ENCODE measurements at regions not wholly inside any gene's neighbourhood (a gene's known extent, or its start where the extent isn't known, plus 50 kb on each side); places are given as distances from the start of the nearest gene placed in this dataset.
A peak's percentile ranks its signal among the peaks of the same experiment; 100 is the strongest.

DNA sequence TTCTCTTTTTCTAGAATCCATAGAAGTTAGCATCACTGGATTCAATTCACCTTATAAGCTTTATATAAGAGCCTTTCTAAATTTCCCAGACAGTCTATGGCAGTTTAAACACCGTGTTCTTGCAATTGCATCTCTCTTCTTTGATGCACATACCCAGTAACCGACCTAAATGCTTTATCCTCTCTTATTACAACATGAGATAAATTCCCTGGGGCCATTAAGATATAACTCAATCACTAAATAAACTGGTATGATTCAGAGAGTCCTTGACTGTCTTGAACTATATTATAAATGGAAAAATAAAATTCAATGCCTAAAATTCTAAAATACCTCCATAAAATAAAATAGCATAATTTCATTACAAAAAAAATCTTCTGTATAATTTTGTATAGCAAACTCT, 98.1 kb downstream of the DIRAS2 start:
- no peak for DNase-seq

DNA sequence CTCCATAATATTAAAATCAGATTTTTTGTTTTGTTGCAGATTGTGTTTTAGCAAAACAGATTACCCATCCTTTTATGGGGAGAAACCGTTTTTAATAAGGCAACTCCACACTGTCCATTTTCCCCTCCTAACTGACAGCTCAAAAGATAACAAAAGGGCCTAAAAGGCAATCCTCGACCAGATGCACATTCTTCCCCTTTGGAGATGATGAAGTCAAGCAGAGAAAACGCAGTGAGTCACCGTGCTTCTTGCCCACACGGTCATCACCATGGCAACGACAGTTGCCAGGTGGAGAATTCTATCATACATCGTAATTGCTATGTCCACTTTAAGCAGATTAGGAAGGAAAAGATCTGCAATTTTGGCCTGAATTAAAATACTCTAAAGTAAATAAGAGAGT, 96.4 kb downstream of the DIRAS2 start:
- no peak overlapping the region for H3K4me2 ChIP-seq (ENCODE audit: low read depth, low read length)
- no peak overlapping the region for H3K4me3 ChIP-seq (ENCODE audit: low read length)
- H3F3A ChIP-seq (ENCODE audit: insufficient read depth, low read length) = no peaks in the 10 kb centered on the region
- no peaks in the 10 kb centered on the region for H3K79me2 ChIP-seq (ENCODE audit: low read length)
- no peaks in the 10 kb centered on the region for H3K36me3 ChIP-seq (replicated peaks; ENCODE audit: insufficient read depth, low read length)
- no peaks in the 10 kb centered on the region for H3K9me3 ChIP-seq (replicated peaks; ENCODE audit: insufficient read depth, low read length)
- H3K27me3 ChIP-seq (replicated peaks; ENCODE audit: insufficient read depth, low read length) = no peaks in the 10 kb centered on the region
- H4K20me1 ChIP-seq (ENCODE audit: insufficient read depth, low read length) = no peaks in the 10 kb centered on the region
- peaks cover 18% of the 10 kb centered on the region for H3K4me1 ChIP-seq (ENCODE audit: low read length)
- TF ChIP-seq, protein P1, sequence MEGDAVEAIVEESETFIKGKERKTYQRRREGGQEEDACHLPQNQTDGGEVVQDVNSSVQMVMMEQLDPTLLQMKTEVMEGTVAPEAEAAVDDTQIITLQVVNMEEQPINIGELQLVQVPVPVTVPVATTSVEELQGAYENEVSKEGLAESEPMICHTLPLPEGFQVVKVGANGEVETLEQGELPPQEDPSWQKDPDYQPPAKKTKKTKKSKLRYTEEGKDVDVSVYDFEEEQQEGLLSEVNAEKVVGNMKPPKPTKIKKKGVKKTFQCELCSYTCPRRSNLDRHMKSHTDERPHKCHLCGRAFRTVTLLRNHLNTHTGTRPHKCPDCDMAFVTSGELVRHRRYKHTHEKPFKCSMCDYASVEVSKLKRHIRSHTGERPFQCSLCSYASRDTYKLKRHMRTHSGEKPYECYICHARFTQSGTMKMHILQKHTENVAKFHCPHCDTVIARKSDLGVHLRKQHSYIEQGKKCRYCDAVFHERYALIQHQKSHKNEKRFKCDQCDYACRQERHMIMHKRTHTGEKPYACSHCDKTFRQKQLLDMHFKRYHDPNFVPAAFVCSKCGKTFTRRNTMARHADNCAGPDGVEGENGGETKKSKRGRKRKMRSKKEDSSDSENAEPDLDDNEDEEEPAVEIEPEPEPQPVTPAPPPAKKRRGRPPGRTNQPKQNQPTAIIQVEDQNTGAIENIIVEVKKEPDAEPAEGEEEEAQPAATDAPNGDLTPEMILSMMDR (IDR thresholded peaks at IDR 0.05; ENCODE audit: low read length) = no peak
- TF ChIP-seq EZH2phosphoT487 (IDR thresholded peaks at IDR 0.05; ENCODE audit: low read length) = no peak
- TF ChIP-seq EZH2 (optimal IDR thresholded peaks at IDR 0.05; ENCODE audit: low read depth, low read length) = no peak
- no peak for DNase-seq
- no peak overlapping the region for H3K9ac ChIP-seq (ENCODE audit: low read length)
- no peak overlapping the region for H2AFZ ChIP-seq (ENCODE audit: low read length)
- no peak overlapping the region for H3K27ac ChIP-seq (ENCODE audit: low read length)
- no peaks in the 10 kb centered on the region for H3K9me2 ChIP-seq (replicated peaks; ENCODE audit: insufficient read depth, low read length)

More for the DNA sequence above, 98.1 kb downstream of the DIRAS2 start:
- no peak overlapping the region for H2AFZ ChIP-seq (ENCODE audit: low read length)
- H3K9ac ChIP-seq (ENCODE audit: low read length) = no peak overlapping the region
- H3K4me2 ChIP-seq (ENCODE audit: low read depth, low read length) = no peak overlapping the region
- no peaks in the 10 kb centered on the region for H3K79me2 ChIP-seq (ENCODE audit: low read length)
- TF ChIP-seq EZH2 (optimal IDR thresholded peaks at IDR 0.05; ENCODE audit: low read depth, low read length) = no peak
- TF ChIP-seq, protein P1 (IDR thresholded peaks at IDR 0.05; ENCODE audit: low read length) = no peak
- no peak for TF ChIP-seq EZH2phosphoT487 (IDR thresholded peaks at IDR 0.05; ENCODE audit: low read length)
- no peaks in the 10 kb centered on the region for H4K20me1 ChIP-seq (ENCODE audit: insufficient read depth, low read length)
- H3K9me2 ChIP-seq (replicated peaks; ENCODE audit: insufficient read depth, low read length) = no peaks in the 10 kb centered on the region
- H3K4me1 ChIP-seq (ENCODE audit: low read length) = peaks cover 6% of the 10 kb centered on the region
- no peaks in the 10 kb centered on the region for H3K36me3 ChIP-seq (replicated peaks; ENCODE audit: insufficient read depth, low read length)
- H3K4me3 ChIP-seq (ENCODE audit: low read length) = no peak overlapping the region
- no peaks in the 10 kb centered on the region for H3K9me3 ChIP-seq (replicated peaks; ENCODE audit: insufficient read depth, low read length)
- H3K27me3 ChIP-seq (replicated peaks; ENCODE audit: insufficient read depth, low read length) = no peaks in the 10 kb centered on the region
- no peaks in the 10 kb centered on the region for H3F3A ChIP-seq (ENCODE audit: insufficient read depth, low read length)
- no peak overlapping the region for H3K27ac ChIP-seq (ENCODE audit: low read length)

DNA sequence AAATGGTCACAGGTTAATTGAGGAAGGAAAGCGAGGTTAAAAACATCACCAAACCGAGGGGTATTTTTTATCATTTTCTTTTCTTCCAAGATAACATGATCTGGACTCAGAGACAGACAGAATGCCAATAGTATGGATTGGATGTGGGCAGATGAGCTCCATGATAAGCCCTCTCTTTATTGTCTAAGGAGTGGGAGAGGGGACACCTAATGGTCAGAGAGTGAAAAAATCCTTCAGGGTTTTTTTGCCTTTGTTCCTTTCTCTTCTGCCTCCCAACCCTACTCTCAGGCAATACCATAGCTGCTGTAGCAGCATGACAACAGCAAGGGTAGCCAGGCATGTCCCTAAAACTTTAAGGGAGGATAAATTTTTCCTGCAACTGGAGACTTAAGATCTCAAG, 94.7 kb downstream of the DIRAS2 start:
- peaks cover 4% of the 10 kb centered on the region; the same call in 1 of the 2 replicates for H3K79me2 ChIP-seq (ENCODE audit: low read length)
- no peak overlapping the region for H2AFZ ChIP-seq (ENCODE audit: low read length)
- H3K4me3 ChIP-seq (ENCODE audit: low read length) = no peak overlapping the region
- no peak overlapping the region for H3K27ac ChIP-seq (ENCODE audit: low read length)
- peaks cover 10% of the 10 kb centered on the region for H3F3A ChIP-seq (ENCODE audit: insufficient read depth, low read length)
- no peak for DNase-seq
- peaks cover 33% of the 10 kb centered on the region for H3K4me1 ChIP-seq (ENCODE audit: low read length)
- TF ChIP-seq, protein P1 (IDR thresholded peaks at IDR 0.05; ENCODE audit: low read length) = peak; percentile 29
- TF ChIP-seq EZH2 (optimal IDR thresholded peaks at IDR 0.05; ENCODE audit: low read depth, low read length) = no peak
- H4K20me1 ChIP-seq (ENCODE audit: insufficient read depth, low read length) = no peaks in the 10 kb centered on the region
- H3K9ac ChIP-seq (ENCODE audit: low read length) = no peak overlapping the region
- no peak overlapping the region for H3K4me2 ChIP-seq (ENCODE audit: low read depth, low read length)
- no peaks in the 10 kb centered on the region for H3K9me2 ChIP-seq (replicated peaks; ENCODE audit: insufficient read depth, low read length)
- H3K36me3 ChIP-seq (replicated peaks; ENCODE audit: insufficient read depth, low read length) = no peaks in the 10 kb centered on the region
- H3K9me3 ChIP-seq (replicated peaks; ENCODE audit: insufficient read depth, low read length) = no peaks in the 10 kb centered on the region
- no peaks in the 10 kb centered on the region for H3K27me3 ChIP-seq (replicated peaks; ENCODE audit: insufficient read depth, low read length)
